Common myeloid progenitor, CD34-positive (primary cell): ENCODE measurements at regions not wholly inside any gene's neighbourhood (a gene's known extent, or its start where the extent isn't known, plus 50 kb on each side); places are given as distances from the start of the nearest gene placed in this dataset.

Source experiments
- CTCF ChIA-PET: fragments of 350-600 bp; sonication (Branson Sonifier 250); formaldehyde crosslinking; loops from one replicate; lab custom pipeline; 2021; ENCODE audit warnings: antibody characterized with exemption; lab: Charles Lee
- POLR2A ChIA-PET: fragments of 350-600 bp; sonication (Branson Sonifier 250); formaldehyde crosslinking; loops from one replicate; lab custom pipeline; 2021; ENCODE audit warnings: antibody characterized with exemption; lab: Charles Lee
- DNase-seq, 3 donors: peaks; one replicate each; pipeline versions ENCODE4 v3.0.0 to v3.0.0-alpha.2; 2013
- H3K27ac ChIP-seq, 2 experiments: 1 replicate in 1 of 2; 2 replicates in 1 of 2; pipeline ENCODE4 v1.7.0; 2013; ENCODE audit warnings: inconsistent platforms in 2 of 2, low read length in 2 of 2, mild to moderate bottlenecking in 2 of 2, low read depth in 1 of 2, moderate library complexity in 1 of 2; ENCODE audit not compliant: severe bottlenecking in 2 of 2, insufficient read depth in 1 of 2, poor library complexity in 1 of 2
- H3K27me3 ChIP-seq, 5 experiments: replicated peaks in 2 of 5; 1 replicate in 3 of 5; 2 replicates in 2 of 5; pipeline versions ENCODE4 v1.6.1 to v1.7.0; 2013; ENCODE audit warnings: low read length in 4 of 5, mild to moderate bottlenecking in 2 of 5, moderate library complexity in 2 of 5, inconsistent platforms in 1 of 5; ENCODE audit not compliant: insufficient read depth in 5 of 5, control insufficient read depth in 4 of 5
- H3K36me3 ChIP-seq, 4 experiments: 1 replicate in 2 of 4; 2 replicates in 2 of 4; pipeline versions ENCODE4 v1.6.1 to v1.7.0; 2013; ENCODE audit warnings: low read length in 3 of 4, control low read depth in 1 of 4, mild to moderate bottlenecking in 1 of 4; ENCODE audit not compliant: control insufficient read depth in 4 of 4, insufficient read depth in 4 of 4
- H3K4me1 ChIP-seq, 4 experiments: 1 replicate in 3 of 4; 2 replicates in 1 of 4; pipeline versions ENCODE4 v1.6.1 to v1.7.1; 2013; ENCODE audit warnings: low read length in 3 of 4, mild to moderate bottlenecking in 3 of 4, control low read depth in 1 of 4, inconsistent platforms in 1 of 4, moderate library complexity in 1 of 4; ENCODE audit not compliant: control insufficient read depth in 4 of 4, insufficient read depth in 4 of 4; ENCODE audit errors: control extremely low read depth in 1 of 4
- H3K4me3 ChIP-seq, 7 experiments: 1 replicate in 4 of 7; 2 replicates in 3 of 7; pipeline versions ENCODE4 v1.5.1 to v1.7.0; 2013; ENCODE audit warnings: mild to moderate bottlenecking in 7 of 7, low read length in 6 of 7, moderate library complexity in 6 of 7, inconsistent platforms in 2 of 7, low read depth in 2 of 7, control low read depth in 1 of 7; ENCODE audit not compliant: insufficient read depth in 4 of 7, control insufficient read depth in 1 of 7; ENCODE audit errors: extremely low read depth in 1 of 7
- H3K9me3 ChIP-seq, 5 experiments: 1 replicate in 4 of 5; 2 replicates in 1 of 5; pipeline versions ENCODE4 v1.6.1 to v1.7.1; 2013; ENCODE audit warnings: low read length in 4 of 5, mild to moderate bottlenecking in 2 of 5, inconsistent platforms in 1 of 5, low read depth in 1 of 5, moderate library complexity in 1 of 5; ENCODE audit not compliant: control insufficient read depth in 4 of 5, insufficient read depth in 2 of 5; ENCODE audit errors: control extremely low read depth in 1 of 5
- WGBS: methylation state at CpG from one replicate; pipeline ENCODE4 v1.1.5; 2013; ENCODE audit not compliant: insufficient coverage; 5-methylcytosine and 5-hydroxymethylcytosine counted together

GRCh38 chr1:222107267-222107666, 365.4 kb upstream of the DUSP10 start:
- 98% methylated on average over 5 of the region's 5 CpGs for WGBS
- Histone ChIP-seq H3K9me3 (no peaks in the 10 kb centered on the region), H3K4me3 (no peak overlapping the region), H3K27ac (no peak overlapping the region), H3K4me1 (no peaks in the 10 kb centered on the region), H3K36me3 (no peaks in the 10 kb centered on the region), H3K27me3 (peaks cover 0 to 2% (median 0%) of the 10 kb centered on the region in 5 experiments)
- POLR2A ChIA-PET, result no interaction called here
- CTCF ChIA-PET, result interaction anchor here (1.3 kb wide), 1 partner anchor 60 kb away, joined by 3 read pairs; no protein-coding TSS in a partner anchor
- DNase-seq, result no peak

- Histone ChIP-seq H3K36me3 (no peaks in the 10 kb centered on the region), H3K27me3 (peaks cover 0 to 2% (median 0%) of the 10 kb centered on the region in 5 experiments), H3K4me3 (no peak overlapping the region), H3K9me3 (no peaks in the 10 kb centered on the region), H3K27ac (no peak overlapping the region), H3K4me1 (no peaks in the 10 kb centered on the region)
- WGBS, result 82% methylated on average over 4 of the region's 5 CpGs
- POLR2A ChIA-PET, result no interaction called here
- CTCF ChIA-PET, result interaction anchor here (0.7 to 1.3 kb wide), 3 partner anchors 11 to 61 kb away, joined by 3 read pairs; no protein-coding TSS in a partner anchor
- DNase-seq, result no peak
Measured at GRCh38 chr1:222106377-222106776, 364.5 kb upstream of the DUSP10 start.

GRCh38 chr1:222105861-222106260, 364.0 kb upstream of the DUSP10 start:
- no peak overlapping the region for H3K4me3 ChIP-seq
- POLR2A ChIA-PET, result no interaction called here
- peaks cover 0 to 2% (median 0%) of the 10 kb centered on the region in 5 experiments for H3K27me3 ChIP-seq
- H3K4me1 ChIP-seq, result no peaks in the 10 kb centered on the region
- CTCF ChIA-PET, result interaction anchor here (1.2 to 1.3 kb wide), 2 partner anchors 10 to 62 kb away, joined by 3 read pairs; no protein-coding TSS in a partner anchor
- H3K27ac ChIP-seq, result no peak overlapping the region
- no peaks in the 10 kb centered on the region for H3K9me3 ChIP-seq
- WGBS, result 90% methylated on average over 2 of the region's 4 CpGs
- no peaks in the 10 kb centered on the region for H3K36me3 ChIP-seq
- no peak for DNase-seq

- H3K27me3 ChIP-seq, result peaks cover 0 to 2% (median 0%) of the 10 kb centered on the region in 5 experiments
- H3K36me3 ChIP-seq, result no peaks in the 10 kb centered on the region
- H3K4me3 ChIP-seq, result no peak overlapping the region
- CTCF ChIA-PET, result interaction anchor here (1.2 kb wide), 1 partner anchor 10 kb away, joined by 3 read pairs; no protein-coding TSS in a partner anchor
- POLR2A ChIA-PET, result no interaction called here
- WGBS, result 100% methylated on average over 1 of the region's 1 CpG
- no peak overlapping the region for H3K27ac ChIP-seq
- DNase-seq, result no peak
- no peaks in the 10 kb centered on the region for H3K4me1 ChIP-seq
- no peaks in the 10 kb centered on the region for H3K9me3 ChIP-seq
Measured at GRCh38 chr1:222105393-222105737, 363.5 kb upstream of the DUSP10 start.

GRCh38 chr1:222104694-222105392, 363.0 kb upstream of the DUSP10 start:
- H3K36me3 ChIP-seq, result no peaks in the 10 kb centered on the region
- peaks cover 0 to 2% (median 0%) of the 10 kb centered on the region in 5 experiments for H3K27me3 ChIP-seq
- POLR2A ChIA-PET, result no interaction called here
- H3K4me1 ChIP-seq, result no peaks in the 10 kb centered on the region
- H3K4me3 ChIP-seq, result no peak overlapping the region
- no peaks in the 10 kb centered on the region for H3K9me3 ChIP-seq
- H3K27ac ChIP-seq, result no peak overlapping the region
- CTCF ChIA-PET, result interaction anchor here (0.9 to 1.0 kb wide), 2 partner anchors 9 to 12 kb away, joined by 3 to 5 read pairs; no protein-coding TSS in a partner anchor
- no peak for DNase-seq
- 98% methylated on average over 3 of the region's 6 CpGs for WGBS

- Histone ChIP-seq H3K4me3 (no peak overlapping the region), H3K36me3 (no peaks in the 10 kb centered on the region), H3K27me3 (peaks cover 0 to 2% (median 0%) of the 10 kb centered on the region in 5 experiments), H3K4me1 (no peaks in the 10 kb centered on the region), H3K9me3 (no peaks in the 10 kb centered on the region), H3K27ac (no peak overlapping the region)
- no peak for DNase-seq
- 98% methylated on average over 4 of the region's 4 CpGs for WGBS
- ChIA-PET POLR2A (no interaction called here), CTCF (interaction anchor here (0.7 to 1.0 kb wide), 3 partner anchors 9 to 11 kb away, joined by 3 to 5 read pairs (median 4); no protein-coding TSS in a partner anchor)
Measured at GRCh38 chr1:222104097-222104496, 362.2 kb upstream of the DUSP10 start.

GRCh38 chr1:222099746-222100145, 357.9 kb upstream of the DUSP10 start:
- Histone ChIP-seq H3K4me1 (peaks cover 0 to 3% (median 0%) of the 10 kb centered on the region in 4 experiments), H3K27ac (no peak overlapping the region), H3K36me3 (no peaks in the 10 kb centered on the region), H3K9me3 (no peaks in the 10 kb centered on the region), H3K27me3 (no peaks in the 10 kb centered on the region), H3K4me3 (no peak overlapping the region)
- CTCF ChIA-PET, result interaction anchor here (1.5 kb wide), 1 partner anchor 24 kb away, joined by 6 read pairs; no protein-coding TSS in a partner anchor
- POLR2A ChIA-PET, result no interaction called here
- WGBS, result 100% methylated on average over 1 of the region's 2 CpGs
- no peak for DNase-seq
